ENCODE measurements at regions not wholly inside any gene's neighbourhood (a gene's known extent, or its start where the extent isn't known, plus 50 kb on each side); places are given as distances from the start of the nearest gene placed in this dataset.

DNA sequence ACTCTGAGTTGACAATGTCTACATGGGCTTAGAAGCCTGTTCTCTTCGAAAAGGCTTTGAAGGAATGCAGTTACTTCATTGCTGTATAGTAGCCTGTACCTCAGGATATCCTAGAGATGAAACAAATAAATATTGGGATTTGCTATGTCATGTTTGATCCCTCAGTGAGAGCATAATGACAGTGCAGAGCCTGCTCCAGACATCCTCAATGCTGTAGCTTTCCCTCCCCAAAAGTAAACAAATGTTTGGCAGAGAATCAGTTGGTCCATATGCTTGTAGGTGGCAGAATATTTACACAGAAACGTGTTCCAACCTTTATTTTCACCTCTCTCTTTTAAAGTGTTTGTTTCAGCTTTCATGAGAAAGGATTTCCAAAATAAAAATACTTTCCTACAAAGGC, 515.3 kb upstream of the SGCG start:
- H3K4me3 ChIP-seq (ENCODE audit: low read length): no peak overlapping the region
- DNase-seq (ENCODE audit: low read depth, low spot score): no peak

DNA sequence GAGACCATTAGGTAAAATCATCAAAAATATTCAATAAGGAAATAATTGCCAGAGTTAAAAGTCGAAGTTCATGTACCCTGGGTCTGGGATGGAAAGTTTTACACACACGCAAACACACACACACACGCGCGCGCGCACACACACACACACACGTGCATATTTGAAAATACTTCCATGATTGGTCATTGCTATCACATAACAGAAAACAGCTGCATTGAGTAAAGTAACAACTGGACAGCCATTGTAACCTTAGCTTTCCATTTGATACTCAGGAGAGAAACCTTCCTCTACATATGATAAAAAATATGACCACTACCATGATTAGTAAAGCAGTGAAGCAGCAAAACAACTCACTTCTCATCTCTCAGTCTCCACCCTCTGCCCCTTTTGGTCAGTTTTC, 490.0 kb upstream of the SGCG start:
- no peak overlapping the region for H3K4me3 ChIP-seq (ENCODE audit: low read length)
- no peak for DNase-seq (ENCODE audit: low read depth, low spot score)

DNA sequence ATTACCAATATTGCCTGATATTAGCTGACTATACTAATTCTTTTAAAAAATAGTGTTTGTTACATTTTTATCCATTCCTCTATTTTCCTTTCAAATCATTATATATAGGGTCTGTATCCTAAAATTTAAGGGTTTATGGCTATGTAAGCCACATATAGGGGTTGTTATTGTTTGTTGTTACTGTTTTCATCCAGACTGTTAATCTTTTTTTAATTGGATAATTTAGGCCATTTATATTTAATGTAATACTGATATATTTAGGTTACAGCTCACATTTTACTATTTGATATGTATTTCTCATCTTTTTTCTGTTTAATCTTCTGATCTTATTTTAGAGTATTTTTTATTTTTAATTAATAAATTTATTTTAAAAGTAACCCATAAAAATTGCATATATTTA, 487.1 kb upstream of the SGCG start:
- H3K4me3 ChIP-seq (ENCODE audit: low read length): no peak overlapping the region
- no peak for DNase-seq (ENCODE audit: low read depth, low spot score)

DNA sequence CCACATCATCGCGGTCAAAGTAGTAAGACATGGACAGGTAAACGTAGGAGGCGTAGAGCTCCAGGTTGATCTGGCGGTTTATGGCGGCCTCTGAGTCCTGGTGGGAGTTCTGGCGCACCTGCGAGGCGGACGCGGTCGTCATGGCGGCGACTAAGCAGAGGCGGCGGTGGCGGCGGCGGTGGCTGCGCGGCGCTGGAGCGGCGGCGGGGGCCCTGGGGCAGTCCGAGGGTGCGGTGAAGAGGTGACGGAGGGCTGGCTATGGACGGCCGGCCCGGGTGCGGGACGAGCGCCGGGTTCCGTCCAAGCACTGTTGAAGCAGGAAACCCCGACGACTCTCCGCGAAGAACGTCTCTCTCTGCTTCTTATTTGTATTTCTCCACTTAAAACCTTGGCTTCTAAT, 484.3 kb upstream of the SGCG start:
- DNase-seq (ENCODE audit: low read depth, low spot score): no peak
- H3K4me3 ChIP-seq (ENCODE audit: low read length): no peak overlapping the region

DNA sequence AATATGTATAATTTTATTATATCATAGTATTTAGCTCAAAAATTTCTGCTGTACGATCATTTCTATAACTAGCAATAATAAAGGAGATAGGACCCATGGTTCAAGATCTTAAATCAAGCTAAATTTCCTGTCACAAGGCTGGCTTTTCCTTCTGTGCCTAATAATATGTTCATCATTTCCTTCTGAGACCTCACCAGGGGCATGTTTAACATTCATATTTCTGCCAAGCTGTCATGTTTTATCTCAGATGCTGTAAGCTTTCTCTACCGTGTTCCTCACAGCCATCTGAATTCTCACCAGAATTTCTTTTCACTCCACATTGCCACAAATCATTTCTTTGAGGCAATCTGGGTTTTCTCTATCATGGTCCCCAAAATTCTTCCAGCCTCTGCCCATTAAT, 482.3 kb upstream of the SGCG start:
- H3K4me3 ChIP-seq (ENCODE audit: low read length): no peak overlapping the region
- DNase-seq (ENCODE audit: low read depth, low spot score): no peak

DNA sequence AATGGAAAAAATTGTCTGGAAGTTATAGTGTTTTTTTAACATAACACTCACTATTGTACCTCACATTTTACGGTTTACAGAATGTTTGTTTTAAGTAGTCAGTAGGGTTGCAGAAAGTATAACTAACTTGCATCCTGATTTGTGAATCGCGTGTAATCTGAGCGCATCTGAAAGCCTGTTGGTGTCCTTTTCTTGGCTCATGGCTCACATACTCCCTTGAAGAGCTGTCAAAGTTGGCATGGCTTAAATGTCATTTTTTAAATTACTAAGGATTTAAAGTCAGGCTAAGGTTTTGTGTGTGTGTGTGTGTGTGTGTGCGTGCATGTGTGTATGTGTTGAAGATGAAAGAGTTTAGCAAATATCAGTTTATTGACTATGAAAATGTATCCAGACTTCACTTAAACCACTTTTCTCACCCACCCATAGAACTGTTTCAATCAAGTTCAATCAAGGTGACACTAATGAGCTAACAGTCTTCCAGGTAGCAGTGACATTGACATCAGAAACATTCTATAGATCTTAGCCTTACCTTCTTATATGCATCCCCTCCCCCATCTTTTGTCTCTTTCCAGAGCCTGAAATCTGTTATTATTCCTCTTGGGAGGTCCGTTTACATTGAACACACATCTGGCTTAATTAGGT, 480.4 kb upstream of the SGCG start:
- H3K4me3 ChIP-seq (ENCODE audit: low read length): no peak overlapping the region
- DNase-seq (ENCODE audit: low read depth, low spot score): no peak

DNA sequence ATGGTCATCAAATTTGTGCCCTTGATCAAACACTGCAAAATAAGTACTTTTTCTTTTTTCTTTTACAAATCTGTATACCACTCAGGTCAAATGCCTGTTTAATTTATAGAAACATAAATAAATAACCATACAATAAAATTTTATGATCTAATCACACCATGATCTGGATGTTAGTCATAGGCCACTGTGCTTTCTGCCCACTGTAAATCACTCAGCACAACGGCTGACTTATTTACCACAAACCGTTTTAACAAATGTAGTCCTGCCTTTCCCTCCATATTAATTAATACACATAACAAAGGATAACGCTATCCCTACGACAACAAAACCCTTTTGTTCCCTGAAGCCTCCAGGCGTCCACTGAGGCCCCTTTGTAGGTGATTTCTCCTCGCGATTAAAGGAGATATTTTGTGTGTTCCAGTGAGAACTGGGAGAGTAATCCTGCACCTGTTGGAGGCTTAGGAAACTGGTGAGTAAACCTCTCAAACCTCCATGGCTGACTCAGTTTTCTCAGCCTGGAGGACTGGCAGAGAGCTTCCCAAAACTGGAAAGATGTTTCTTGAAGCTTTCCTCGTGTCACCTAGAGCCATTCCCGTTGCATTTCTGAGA, 477.1 kb upstream of the SGCG start:
- no peak for DNase-seq (ENCODE audit: low read depth, low spot score)

DNA sequence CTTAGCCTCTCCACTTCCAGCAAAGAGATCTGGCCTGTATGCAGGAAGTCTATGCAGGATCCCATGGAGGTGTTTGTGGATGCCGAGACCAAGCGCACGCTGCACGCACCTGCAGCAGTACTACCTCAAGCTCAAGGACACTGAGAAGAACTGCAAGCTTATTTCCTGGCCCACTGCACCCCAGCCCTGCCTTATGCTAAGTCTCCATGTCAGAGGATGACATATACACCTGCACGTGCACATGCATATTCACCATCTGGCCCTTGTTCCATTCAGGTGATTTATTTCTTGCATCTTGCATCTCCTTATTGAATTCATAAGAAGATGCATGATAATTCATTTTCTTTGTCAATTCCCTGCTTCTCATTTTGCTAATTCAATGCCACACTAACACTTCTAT, 472.8 kb upstream of the SGCG start:
- no peak overlapping the region for H3K4me3 ChIP-seq (ENCODE audit: low read length)
- no peak for DNase-seq (ENCODE audit: low read depth, low spot score)

More for the DNA sequence above, 477.1 kb upstream of the SGCG start:
- H3K4me3 ChIP-seq (ENCODE audit: low read length): no peak overlapping the region

DNA sequence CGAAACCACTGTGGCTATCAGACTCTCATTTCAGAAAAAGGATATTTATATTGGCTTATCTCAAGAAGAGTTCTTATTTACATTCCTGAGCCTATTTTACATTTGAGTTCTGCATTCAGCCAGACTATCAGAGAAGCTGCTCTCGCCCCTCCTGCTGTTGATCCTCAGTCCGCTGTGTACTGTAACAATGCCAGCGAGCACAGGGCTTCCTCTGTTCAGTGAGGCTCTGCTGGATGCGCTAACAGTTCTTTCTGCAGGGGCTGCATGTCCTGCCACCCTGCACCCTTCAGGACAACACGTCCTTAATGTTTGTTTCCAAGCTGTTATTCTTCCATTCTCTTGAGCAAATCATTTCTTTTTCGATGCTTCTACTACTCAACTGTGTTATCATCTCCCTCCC, 463.7 kb upstream of the SGCG start:
- H3K4me3 ChIP-seq (ENCODE audit: low read length): no peak overlapping the region
- no peak for DNase-seq (ENCODE audit: low read depth, low spot score)

DNA sequence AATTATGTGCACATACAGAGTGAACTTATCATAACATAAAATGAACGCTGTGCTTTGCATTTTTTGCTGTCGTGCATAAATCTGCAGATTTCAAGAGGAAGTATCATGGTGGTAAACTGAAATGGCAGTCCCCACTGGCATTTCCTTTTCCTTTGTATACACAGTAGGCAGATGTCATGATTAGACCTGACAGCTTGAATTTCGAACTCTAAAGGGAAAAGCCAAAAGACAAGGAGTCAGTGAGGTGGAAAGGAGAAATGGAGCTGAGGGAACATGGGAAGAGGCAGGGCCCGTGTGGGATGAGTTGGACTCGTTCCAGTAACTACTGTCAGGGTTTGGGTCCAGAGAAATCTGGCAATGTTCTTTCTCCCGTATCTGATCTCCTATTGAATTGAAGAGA, 454.1 kb upstream of the SGCG start:
- peak; percentile 22 for DNase-seq (ENCODE audit: low read depth, low spot score)

DNA sequence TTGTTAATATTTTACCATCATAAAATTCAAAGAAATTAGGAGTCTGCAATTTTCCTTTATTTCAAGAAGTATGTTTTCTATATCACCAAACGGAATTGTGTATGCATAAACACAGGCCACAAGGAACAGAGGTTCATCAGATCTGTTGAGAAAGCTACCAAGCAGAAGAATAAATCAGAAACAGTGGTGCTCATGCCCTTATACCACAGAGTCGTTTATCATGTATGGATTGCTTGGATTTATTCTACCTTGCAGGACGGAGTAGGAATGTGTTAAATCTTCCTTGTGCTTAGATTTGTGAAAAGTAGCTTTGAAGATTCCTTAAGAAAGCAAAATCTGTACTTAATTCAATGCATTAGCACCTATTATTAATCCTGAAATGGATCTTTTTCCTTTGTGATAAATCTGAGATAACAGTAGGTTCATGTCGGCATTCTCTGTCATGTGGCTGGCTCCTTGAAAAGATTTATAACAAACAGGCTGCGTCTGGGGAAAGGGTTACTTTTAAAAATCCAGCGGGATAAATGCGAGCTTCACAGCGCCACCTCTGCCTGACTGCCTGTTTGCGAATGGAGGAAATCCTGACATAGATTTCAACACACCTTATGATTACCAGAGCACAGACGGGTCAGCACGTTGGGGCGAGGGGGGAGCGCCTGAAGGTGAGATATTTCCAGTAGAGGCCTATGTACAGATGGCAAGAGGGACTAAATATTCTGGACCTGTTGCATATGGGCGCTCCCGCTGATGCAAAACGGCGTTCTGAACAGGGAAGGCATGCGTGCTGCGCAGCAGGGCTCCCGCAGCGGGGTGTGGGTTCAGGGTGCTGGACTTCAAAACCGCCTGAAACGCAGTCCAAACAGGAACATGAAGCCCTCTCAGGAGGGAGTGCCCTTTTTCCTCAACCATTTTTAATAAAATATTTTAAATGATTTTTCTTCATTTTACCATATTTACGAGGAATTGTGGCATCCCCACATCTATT, 445.5 kb upstream of the SGCG start:
- no peak for DNase-seq (ENCODE audit: low read depth, low spot score)
- H3K4me3 ChIP-seq (ENCODE audit: low read length): no peak overlapping the region

More for the DNA sequence above, 454.1 kb upstream of the SGCG start:
- no peak overlapping the region for H3K4me3 ChIP-seq (ENCODE audit: low read length)

DNA sequence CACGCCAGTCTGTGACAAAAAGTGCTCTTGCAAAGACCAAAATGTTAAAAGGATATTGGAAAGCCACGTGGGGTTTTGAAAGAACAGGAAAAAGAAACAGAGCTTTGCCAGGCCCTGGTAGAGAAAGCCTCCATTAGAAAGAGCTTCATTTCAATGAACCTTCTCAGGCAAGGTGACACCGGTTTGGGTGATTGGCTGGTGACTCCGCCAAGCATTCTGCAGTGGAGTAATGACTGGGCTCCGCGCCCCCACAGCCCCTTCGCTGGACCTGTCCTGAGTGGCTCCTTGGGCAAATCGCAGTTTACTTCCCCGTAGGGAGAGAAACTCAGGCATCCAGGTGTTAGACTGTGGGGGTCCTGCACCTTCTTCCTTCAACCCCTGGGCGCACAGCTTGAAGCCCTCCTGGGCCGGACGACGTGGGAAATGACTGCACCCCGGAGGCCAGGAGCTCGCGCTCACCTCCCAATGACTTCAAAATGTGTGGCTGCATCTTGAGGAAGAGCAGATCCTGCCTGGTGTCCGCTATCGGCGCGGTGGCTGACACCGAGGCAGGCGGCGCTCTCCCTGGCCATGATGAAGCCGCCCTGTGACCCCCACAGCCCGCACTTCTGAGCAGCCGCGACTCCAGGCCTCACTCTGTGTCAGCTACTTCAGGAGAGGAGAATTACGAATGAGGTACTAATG, 444.6 kb upstream of the SGCG start:
- no peak for DNase-seq (ENCODE audit: low read depth, low spot score)
- no peak overlapping the region for H3K4me3 ChIP-seq (ENCODE audit: low read length)

DNA sequence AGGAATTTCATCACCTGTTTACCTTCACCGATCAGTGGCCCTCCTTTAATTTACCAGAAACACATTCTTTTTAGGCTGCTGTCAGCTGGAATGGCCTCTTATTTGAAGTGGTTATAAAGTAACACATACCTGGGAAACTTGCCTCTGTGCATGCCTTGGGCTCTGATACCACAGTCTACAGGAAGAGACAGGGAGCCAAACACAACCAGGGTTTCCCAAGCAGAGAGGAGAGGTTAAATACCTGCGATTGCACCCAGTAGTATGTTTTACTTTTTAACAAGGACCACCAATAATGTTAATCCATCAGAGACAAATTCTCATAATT, 444.0 kb upstream of the SGCG start:
- no peak overlapping the region for H3K4me3 ChIP-seq (ENCODE audit: low read length)
- no peak for DNase-seq (ENCODE audit: low read depth, low spot score)

DNA sequence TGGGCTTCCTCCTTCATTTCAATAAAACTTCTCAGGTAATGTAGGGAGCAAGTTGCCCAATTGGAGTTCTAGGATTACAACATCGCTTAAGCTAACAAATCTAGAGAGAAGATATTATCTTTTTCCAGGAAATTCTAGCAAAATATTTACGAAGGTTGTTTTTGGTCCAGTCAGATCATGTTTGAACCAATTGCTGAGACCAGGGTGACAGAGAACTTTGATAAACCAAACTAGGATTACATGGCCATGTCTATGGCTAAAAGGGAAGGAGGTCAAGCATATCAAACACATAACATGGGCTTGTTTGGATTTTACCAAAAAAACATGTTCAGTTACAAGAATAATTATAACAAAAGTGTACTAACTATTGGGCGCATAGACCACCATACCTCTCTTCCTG, 442.4 kb upstream of the SGCG start:
- no peak for DNase-seq (ENCODE audit: low read depth, low spot score)
- H3K4me3 ChIP-seq (ENCODE audit: low read length): no peak overlapping the region

DNA sequence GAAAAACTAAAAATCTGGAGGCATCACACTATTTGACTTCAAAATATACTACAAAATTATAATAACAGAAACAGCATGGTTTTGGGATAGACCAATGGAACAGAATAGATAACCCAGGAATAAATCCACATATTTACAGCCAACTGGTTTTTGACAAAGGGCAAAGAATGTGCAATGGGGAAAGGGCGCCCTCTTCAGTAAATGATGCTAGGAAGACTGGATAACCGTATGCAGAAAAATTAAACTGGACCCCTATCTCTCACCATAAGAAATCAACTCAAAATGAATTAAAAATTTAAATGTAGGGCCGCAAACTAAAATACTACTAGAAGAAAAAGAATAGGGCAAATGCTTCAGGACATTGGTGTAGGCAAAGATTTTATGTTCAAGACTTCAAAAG, 440.5 kb upstream of the SGCG start:
- H3K4me3 ChIP-seq (ENCODE audit: low read length): no peak overlapping the region
- peak; percentile 28 for DNase-seq (ENCODE audit: low read depth, low spot score)

DNA sequence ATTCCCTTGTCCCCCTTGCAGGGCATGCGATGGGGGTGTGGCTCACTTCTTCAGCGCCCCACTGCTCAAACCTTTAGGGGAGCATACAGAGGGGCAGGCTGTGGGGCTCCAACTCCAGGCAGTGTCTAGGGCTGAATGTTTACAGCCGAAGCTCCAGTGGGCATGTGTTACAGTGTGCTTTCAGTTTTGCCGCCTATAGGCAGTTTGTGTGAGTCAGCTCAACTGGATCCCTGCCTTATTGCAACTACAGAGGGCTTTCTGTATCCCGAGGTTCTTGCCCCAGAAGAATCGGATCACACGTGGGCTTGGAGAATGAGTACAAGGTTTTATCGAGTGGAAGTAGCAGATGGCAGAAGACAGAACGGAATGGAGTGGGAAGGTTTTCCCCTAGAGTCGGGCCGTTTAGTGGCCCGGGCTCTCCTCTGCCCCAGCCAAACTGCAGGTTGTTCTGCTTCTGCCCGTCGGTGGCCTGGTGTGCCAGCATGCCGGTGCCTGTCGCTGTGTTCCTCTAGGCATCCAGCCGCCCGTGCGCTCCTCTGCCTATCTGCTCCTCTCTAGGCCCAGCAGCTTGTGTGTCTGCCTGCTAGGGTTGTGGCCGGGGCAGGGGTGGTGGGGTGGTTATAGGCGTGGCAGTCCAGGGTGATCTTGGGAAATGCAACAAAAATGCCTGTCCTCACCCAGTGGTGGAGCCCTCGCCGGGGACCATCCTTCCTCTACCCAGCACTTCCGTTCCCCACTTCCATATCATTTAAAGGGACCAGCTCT, 435.9 kb upstream of the SGCG start:
- DNase-seq (ENCODE audit: low read depth, low spot score): no peak
- no peak overlapping the region for H3K4me3 ChIP-seq (ENCODE audit: low read length)

DNA sequence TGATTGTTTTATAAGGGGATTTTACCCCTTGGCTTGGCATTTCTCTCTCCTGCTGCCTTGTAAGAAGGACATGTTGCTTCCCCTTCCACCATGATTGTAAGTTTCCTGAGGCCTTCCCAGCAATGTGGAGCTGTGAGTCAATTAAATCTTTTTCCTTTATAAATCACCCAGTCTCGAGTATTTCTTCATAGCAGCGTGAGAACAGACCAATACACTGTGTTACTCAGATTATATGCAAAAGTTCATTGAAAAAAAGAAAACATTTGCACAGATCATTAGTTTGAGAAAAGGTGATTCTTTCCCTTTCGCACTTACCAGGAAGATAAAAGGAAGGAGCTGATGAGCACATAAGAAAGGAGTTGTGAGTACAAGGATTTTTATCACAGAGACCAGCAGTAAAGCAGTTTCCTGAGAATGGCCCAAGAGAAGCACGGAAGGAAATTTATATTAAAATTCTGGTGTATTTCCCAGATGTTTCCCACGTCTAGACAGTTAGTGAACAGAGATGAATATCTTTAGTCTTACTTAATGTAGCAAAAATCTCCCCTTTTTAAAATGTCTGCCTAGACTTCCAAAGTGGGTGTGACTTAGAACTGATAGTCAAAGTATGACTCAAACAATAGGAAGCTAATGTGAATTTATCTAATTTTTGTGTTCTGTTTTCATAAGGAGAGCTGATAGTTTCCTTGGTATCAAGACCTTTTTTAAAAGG, 431.8 kb upstream of the SGCG start:
- H3K4me3 ChIP-seq (ENCODE audit: low read length): no peak overlapping the region
- no peak for DNase-seq (ENCODE audit: low read depth, low spot score)

DNA sequence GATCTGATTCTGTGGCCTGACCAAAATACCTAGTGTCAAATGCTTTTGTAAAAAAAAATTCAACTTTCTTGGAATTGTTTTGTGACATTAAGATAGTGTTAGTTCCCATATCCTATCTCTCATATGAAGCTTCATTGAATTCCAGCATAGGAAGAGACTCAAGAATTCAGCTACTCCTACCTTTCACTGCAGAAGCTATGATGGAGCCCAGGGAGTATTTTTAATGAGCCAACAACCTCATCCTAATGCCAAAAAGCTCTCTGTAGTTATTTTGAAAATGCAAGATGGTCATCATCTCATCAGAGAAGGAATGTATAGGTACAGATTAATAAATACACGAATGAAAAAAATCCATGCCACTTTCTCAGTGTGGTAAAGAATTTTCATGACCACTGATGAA, 431.2 kb upstream of the SGCG start:
- DNase-seq (ENCODE audit: low read depth, low spot score): no peak
- H3K4me3 ChIP-seq (ENCODE audit: low read length): no peak overlapping the region

All from Jurkat, Clone E6-1 (cell line).